ENCODE measurements at regions not wholly inside any gene's neighbourhood (a gene's known extent, or its start where the extent isn't known, plus 50 kb on each side); places are given as distances from the start of the nearest gene placed in this dataset.
A peak's percentile ranks its signal among the peaks of the same experiment; 100 is the strongest.

GRCh38 chr1:188986745-188987417, 1490.8 kb downstream of the BRINP3 start:
- no peak overlapping the region for H2BK5ac ChIP-seq (ENCODE audit: low read depth, low read length, poor library complexity)
- no CpG with 5 or more reads among the region's 9 CpGs for whole genome bisulfite sequencing (ENCODE audit: extremely low coverage, insufficient coverage, insufficient read length)

GRCh38 chr1:188988589-188988988, 1489.1 kb downstream of the BRINP3 start:
- H3K4me3 ChIP-seq (ENCODE audit: low read depth, low read length), result no peak overlapping the region
- no peak overlapping the region for H4K12ac ChIP-seq (ENCODE audit: low read depth, low read length)
- no peaks in the 10 kb centered on the region for H3K36me3 ChIP-seq (ENCODE audit: control insufficient read depth in 1 of 2, insufficient read depth in 2 of 2, low read length in 2 of 2)
- H3K4ac ChIP-seq (ENCODE audit: low read depth, low read length), result no peak overlapping the region
- no peaks in the 10 kb centered on the region for H3K79me2 ChIP-seq (ENCODE audit: control insufficient read depth, insufficient read depth, low read length, poor library complexity)
- H3K9ac ChIP-seq (ENCODE audit: low read length), result no peak overlapping the region
- DNase-seq, result no peak
- no peak overlapping the region for H4K8ac ChIP-seq (ENCODE audit: low read depth, low read length)
- no peak overlapping the region for H3K18ac ChIP-seq (ENCODE audit: low read length)
- no peak overlapping the region for H3K14ac ChIP-seq (ENCODE audit: low read length)
- H4K91ac ChIP-seq (ENCODE audit: low read depth, low read length), result no peak overlapping the region
- no peak overlapping the region for H3K23ac ChIP-seq (ENCODE audit: low read length)
- H3K79me1 ChIP-seq (ENCODE audit: low read length), result no peaks in the 10 kb centered on the region
- no peak overlapping the region for H2BK120ac ChIP-seq (ENCODE audit: insufficient read depth, low read length, poor library complexity)
- H3K4me2 ChIP-seq (ENCODE audit: low read length), result no peak overlapping the region
- no peak overlapping the region for H2AFZ ChIP-seq (ENCODE audit: insufficient read depth, low read length, poor library complexity)
- no peak overlapping the region for H2AK5ac ChIP-seq (ENCODE audit: low read length)
- no peak overlapping the region for H3K27ac ChIP-seq (ENCODE audit: low read depth, low read length)
- WGBS (ENCODE audit: extremely low coverage, insufficient coverage, insufficient read length), result no CpG with 5 or more reads among the region's 3 CpGs
- H3K27me3 ChIP-seq (ENCODE audit: insufficient read depth, low read length), result no peaks in the 10 kb centered on the region
- H3K9me3 ChIP-seq (ENCODE audit: insufficient read depth, low read depth, low read length), result no peaks in the 10 kb centered on the region
- H3K4me1 ChIP-seq (ENCODE audit: control insufficient read depth in 1 of 2, insufficient read depth in 2 of 2, low read length in 2 of 2), result no peaks in the 10 kb centered on the region
- H2BK5ac ChIP-seq (ENCODE audit: low read depth, low read length, poor library complexity), result no peak overlapping the region
- H2BK12ac ChIP-seq (ENCODE audit: low read length), result no peak overlapping the region

More at GRCh38 chr1:188986745-188987417, 1490.8 kb downstream of the BRINP3 start:
- no peak overlapping the region for H4K91ac ChIP-seq (ENCODE audit: low read depth, low read length)
- H3K4me1 ChIP-seq (ENCODE audit: control insufficient read depth in 1 of 2, insufficient read depth in 2 of 2, low read length in 2 of 2), result no peaks in the 10 kb centered on the region
- no peak overlapping the region for H2AK5ac ChIP-seq (ENCODE audit: low read length)
- peak in 1 of 2 donors; percentile 1 for DNase-seq
- no peaks in the 10 kb centered on the region for H3K36me3 ChIP-seq (ENCODE audit: control insufficient read depth in 1 of 2, insufficient read depth in 2 of 2, low read length in 2 of 2)
- no peak overlapping the region for H2BK120ac ChIP-seq (ENCODE audit: insufficient read depth, low read length, poor library complexity)
- H2BK12ac ChIP-seq (ENCODE audit: low read length), result no peak overlapping the region
- H3K79me1 ChIP-seq (ENCODE audit: low read length), result no peaks in the 10 kb centered on the region
- H3K27me3 ChIP-seq (ENCODE audit: insufficient read depth, low read length), result no peaks in the 10 kb centered on the region
- H3K9ac ChIP-seq (ENCODE audit: low read length), result no peak overlapping the region
- no peak overlapping the region for H3K14ac ChIP-seq (ENCODE audit: low read length)
- no peak overlapping the region for H3K4ac ChIP-seq (ENCODE audit: low read depth, low read length)
- H3K23ac ChIP-seq (ENCODE audit: low read length), result no peak overlapping the region
- no peak overlapping the region for H3K18ac ChIP-seq (ENCODE audit: low read length)
- no peaks in the 10 kb centered on the region for H3K79me2 ChIP-seq (ENCODE audit: control insufficient read depth, insufficient read depth, low read length, poor library complexity)
- no peak overlapping the region for H3K4me3 ChIP-seq (ENCODE audit: low read depth, low read length)
- H4K12ac ChIP-seq (ENCODE audit: low read depth, low read length), result no peak overlapping the region
- no peak overlapping the region for H3K27ac ChIP-seq (ENCODE audit: low read depth, low read length)
- H3K4me2 ChIP-seq (ENCODE audit: low read length), result no peak overlapping the region
- H4K8ac ChIP-seq (ENCODE audit: low read depth, low read length), result no peak overlapping the region
- no peak overlapping the region for H2AFZ ChIP-seq (ENCODE audit: insufficient read depth, low read length, poor library complexity)
- H3K9me3 ChIP-seq (ENCODE audit: insufficient read depth, low read depth, low read length), result no peaks in the 10 kb centered on the region

- Histone ChIP-seq H4K8ac (ENCODE audit: low read depth, low read length) (no peak overlapping the region), H3K23ac (ENCODE audit: low read length) (no peak overlapping the region), H3K9me3 (ENCODE audit: insufficient read depth, low read depth, low read length) (no peaks in the 10 kb centered on the region), H2AK5ac (ENCODE audit: low read length) (no peak overlapping the region), H3K14ac (ENCODE audit: low read length) (no peak overlapping the region), H2AFZ (ENCODE audit: insufficient read depth, low read length, poor library complexity) (no peak overlapping the region), H2BK12ac (ENCODE audit: low read length) (no peak overlapping the region), H3K18ac (ENCODE audit: low read length) (no peak overlapping the region), H3K27me3 (ENCODE audit: insufficient read depth, low read length) (no peaks in the 10 kb centered on the region), H3K4ac (ENCODE audit: low read depth, low read length) (no peak overlapping the region), H3K4me2 (ENCODE audit: low read length) (no peak overlapping the region), H3K36me3 (ENCODE audit: control insufficient read depth in 1 of 2, insufficient read depth in 2 of 2, low read length in 2 of 2) (no peaks in the 10 kb centered on the region), H3K4me3 (ENCODE audit: low read depth, low read length) (no peak overlapping the region), H3K9ac (ENCODE audit: low read length) (no peak overlapping the region), H3K79me1 (ENCODE audit: low read length) (no peaks in the 10 kb centered on the region), H3K4me1 (ENCODE audit: control insufficient read depth in 1 of 2, insufficient read depth in 2 of 2, low read length in 2 of 2) (no peaks in the 10 kb centered on the region), H2BK5ac (ENCODE audit: low read depth, low read length, poor library complexity) (no peak overlapping the region), H4K12ac (ENCODE audit: low read depth, low read length) (no peak overlapping the region), H3K27ac (ENCODE audit: low read depth, low read length) (no peak overlapping the region), H3K79me2 (ENCODE audit: control insufficient read depth, insufficient read depth, low read length, poor library complexity) (no peaks in the 10 kb centered on the region), H2BK120ac (ENCODE audit: insufficient read depth, low read length, poor library complexity) (no peak overlapping the region), H4K91ac (ENCODE audit: low read depth, low read length) (no peak overlapping the region)
- DNase-seq, result no peak
- WGBS (ENCODE audit: extremely low coverage, insufficient coverage, insufficient read length), result no CpG with 5 or more reads among the region's 2 CpGs
Observed at GRCh38 chr1:188991221-188991930, 1486.3 kb downstream of the BRINP3 start.

- WGBS (ENCODE audit: extremely low coverage, insufficient coverage, insufficient read length), result no CpG with 5 or more reads among the region's 3 CpGs
- no peaks in the 10 kb centered on the region for H3K9me3 ChIP-seq (ENCODE audit: insufficient read depth, low read depth, low read length)
Observed at GRCh38 chr1:189007824-189008223, 1469.8 kb downstream of the BRINP3 start.

More at GRCh38 chr1:189007824-189008223, 1469.8 kb downstream of the BRINP3 start:
- H3K79me2 ChIP-seq (ENCODE audit: control insufficient read depth, insufficient read depth, low read length, poor library complexity), result no peaks in the 10 kb centered on the region
- H3K27me3 ChIP-seq (ENCODE audit: insufficient read depth, low read length), result no peaks in the 10 kb centered on the region
- H3K36me3 ChIP-seq (ENCODE audit: control insufficient read depth in 1 of 2, insufficient read depth in 2 of 2, low read length in 2 of 2), result no peaks in the 10 kb centered on the region
- H2BK120ac ChIP-seq (ENCODE audit: insufficient read depth, low read length, poor library complexity), result no peak overlapping the region
- H3K79me1 ChIP-seq (ENCODE audit: low read length), result no peaks in the 10 kb centered on the region
- no peak overlapping the region for H2BK5ac ChIP-seq (ENCODE audit: low read depth, low read length, poor library complexity)
- H3K4me3 ChIP-seq (ENCODE audit: low read depth, low read length), result no peak overlapping the region
- no peaks in the 10 kb centered on the region for H3K4me1 ChIP-seq (ENCODE audit: control insufficient read depth in 1 of 2, insufficient read depth in 2 of 2, low read length in 2 of 2)
- H3K4me2 ChIP-seq (ENCODE audit: low read length), result no peak overlapping the region
- no peak overlapping the region for H2BK12ac ChIP-seq (ENCODE audit: low read length)
- H2AFZ ChIP-seq (ENCODE audit: insufficient read depth, low read length, poor library complexity), result no peak overlapping the region
- H3K14ac ChIP-seq (ENCODE audit: low read length), result no peak overlapping the region
- peak in 1 of 2 donors; percentile 18 for DNase-seq
- H4K8ac ChIP-seq (ENCODE audit: low read depth, low read length), result no peak overlapping the region
- no peak overlapping the region for H3K23ac ChIP-seq (ENCODE audit: low read length)
- H3K9ac ChIP-seq (ENCODE audit: low read length), result no peak overlapping the region
- H3K4ac ChIP-seq (ENCODE audit: low read depth, low read length), result no peak overlapping the region
- H4K12ac ChIP-seq (ENCODE audit: low read depth, low read length), result no peak overlapping the region
- no peak overlapping the region for H3K18ac ChIP-seq (ENCODE audit: low read length)
- no peak overlapping the region for H4K91ac ChIP-seq (ENCODE audit: low read depth, low read length)
- H3K27ac ChIP-seq (ENCODE audit: low read depth, low read length), result no peak overlapping the region
- no peak overlapping the region for H2AK5ac ChIP-seq (ENCODE audit: low read length)

Data from trophoblast cell (in vitro differentiated cells and primary cell).